DOHH2 (cell line): ENCODE measurements at regions not wholly inside any gene's neighbourhood (a gene's known extent, or its start where the extent isn't known, plus 50 kb on each side); places are given as distances from the start of the nearest gene placed in this dataset.

ENCODE experiments used
- H3F3A ChIP-seq: fragments of 200-600 bp; sonication (generic), shearing (Covaris generic); 2 replicates; pipeline ENCODE4 v1.6.0; 2016; ENCODE audit warnings: antibody characterized with exemption, mild to moderate bottlenecking; ENCODE audit not compliant: control insufficient read depth, insufficient read depth
- H3K27ac ChIP-seq: fragments of 200-600 bp; sonication (generic); 2 replicates; pipeline ENCODE4 v1.5.1; 2014; ENCODE audit warnings: low read depth, mild to moderate bottlenecking, low read length, moderate library complexity
- H3K27me3 ChIP-seq: fragments of 200-600 bp; sonication (generic); 2 replicates; pipeline ENCODE4 v1.6.1; 2014; ENCODE audit warnings: mild to moderate bottlenecking, low read length, mixed read lengths; ENCODE audit not compliant: control insufficient read depth
- H3K36me3 ChIP-seq: fragments of 200-600 bp; sonication (generic); 2 replicates; pipeline ENCODE4 v1.6.1; 2014; ENCODE audit warnings: mild to moderate bottlenecking, low read length, moderate library complexity, mixed read lengths; ENCODE audit not compliant: control insufficient read depth
- H3K4me1 ChIP-seq: fragments of 200-600 bp; sonication (generic); 2 replicates; pipeline ENCODE4 v1.6.1; 2014; ENCODE audit warnings: mild to moderate bottlenecking, low read length, mixed read lengths; ENCODE audit not compliant: control insufficient read depth
- H3K4me2 ChIP-seq: fragments of 200-600 bp; sonication (generic); 2 replicates; pipeline ENCODE4 v1.6.0; 2014; ENCODE audit warnings: mild to moderate bottlenecking, low read length, moderate library complexity
- H3K4me3 ChIP-seq: fragments of 200-600 bp; sonication (generic); 2 replicates; pipeline ENCODE4 v1.5.1; 2014; ENCODE audit warnings: mild to moderate bottlenecking, low read length, mixed read lengths
- H3K79me2 ChIP-seq: fragments of 200-600 bp; sonication (generic); 2 replicates; pipeline ENCODE4 v1.6.1; 2014; ENCODE audit warnings: mild to moderate bottlenecking, low read length, mixed read lengths; ENCODE audit not compliant: control insufficient read depth
- H3K9me2 ChIP-seq: fragments of 200-600 bp; sonication (generic); replicated peaks from 2 replicates; pipeline ENCODE4 v1.6.1; 2014; ENCODE audit warnings: mild to moderate bottlenecking, low read length, mixed read lengths; ENCODE audit not compliant: control insufficient read depth
- H3K9me3 ChIP-seq: fragments of 200-600 bp; sonication (generic); 2 replicates; pipeline ENCODE4 v1.6.1; 2014; ENCODE audit warnings: antibody characterized with exemption, low read length, mixed read lengths; ENCODE audit not compliant: control insufficient read depth, insufficient read depth
- H4K20me1 ChIP-seq: fragments of 200-600 bp; sonication (generic); 2 replicates; pipeline ENCODE4 v1.6.0; 2014; ENCODE audit warnings: low read depth, mild to moderate bottlenecking, antibody characterized with exemption, low read length, moderate library complexity; ENCODE audit not compliant: control insufficient read depth, insufficient read depth
- EZH2phosphoT487 ChIP-seq: fragments of 200-600 bp; sonication (generic); IDR thresholded peaks from 2 replicates; pipeline ENCODE4 v1.6.1; 2017; ENCODE audit warnings: borderline replicate concordance, mild to moderate bottlenecking, antibody characterized with exemption, low read length, moderate library complexity, mixed read lengths
- TF ChIP-seq, protein P1 (sequence below): fragments of 200-600 bp; sonication (generic); IDR thresholded peaks from one replicate; pipeline ENCODE4 v1.5.1; 2014; ENCODE audit warnings: antibody characterized with exemption, mild to moderate bottlenecking, low read depth, low read length; ENCODE audit not compliant: poor library complexity, severe bottlenecking

DNA sequence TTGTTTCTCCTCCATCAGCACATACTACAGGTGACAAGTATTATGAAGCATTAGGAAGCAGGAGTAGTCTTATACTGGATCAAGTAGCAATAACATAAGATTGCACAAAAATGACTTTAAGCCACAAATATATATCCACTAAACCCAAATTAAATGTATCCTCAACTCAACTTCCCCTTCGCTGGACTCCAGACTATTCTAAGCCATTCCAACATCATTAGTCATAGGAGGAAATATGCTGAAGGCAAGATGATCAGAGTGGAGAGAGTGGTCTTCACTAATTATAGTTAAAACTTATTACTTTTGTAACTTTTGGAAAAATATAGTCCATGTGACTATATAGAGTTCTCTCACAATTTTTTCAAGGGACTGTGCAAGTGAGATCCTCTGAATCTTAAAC, 390.7 kb upstream of the ZP4 start:
- Histone ChIP-seq H3K4me1 (no peaks in the 10 kb centered on the region), H3K27me3 (no peaks in the 10 kb centered on the region), H3K9me2 (no peaks in the 10 kb centered on the region), H3K36me3 (no peaks in the 10 kb centered on the region), H4K20me1 (no peaks in the 10 kb centered on the region), H3K4me2 (no peak overlapping the region), H3K4me3 (no peak overlapping the region), H3K79me2 (no peaks in the 10 kb centered on the region), H3K9me3 (no peaks in the 10 kb centered on the region), H3K27ac (no peak overlapping the region), H3F3A (no peaks in the 10 kb centered on the region)
- TF ChIP-seq, protein P1, sequence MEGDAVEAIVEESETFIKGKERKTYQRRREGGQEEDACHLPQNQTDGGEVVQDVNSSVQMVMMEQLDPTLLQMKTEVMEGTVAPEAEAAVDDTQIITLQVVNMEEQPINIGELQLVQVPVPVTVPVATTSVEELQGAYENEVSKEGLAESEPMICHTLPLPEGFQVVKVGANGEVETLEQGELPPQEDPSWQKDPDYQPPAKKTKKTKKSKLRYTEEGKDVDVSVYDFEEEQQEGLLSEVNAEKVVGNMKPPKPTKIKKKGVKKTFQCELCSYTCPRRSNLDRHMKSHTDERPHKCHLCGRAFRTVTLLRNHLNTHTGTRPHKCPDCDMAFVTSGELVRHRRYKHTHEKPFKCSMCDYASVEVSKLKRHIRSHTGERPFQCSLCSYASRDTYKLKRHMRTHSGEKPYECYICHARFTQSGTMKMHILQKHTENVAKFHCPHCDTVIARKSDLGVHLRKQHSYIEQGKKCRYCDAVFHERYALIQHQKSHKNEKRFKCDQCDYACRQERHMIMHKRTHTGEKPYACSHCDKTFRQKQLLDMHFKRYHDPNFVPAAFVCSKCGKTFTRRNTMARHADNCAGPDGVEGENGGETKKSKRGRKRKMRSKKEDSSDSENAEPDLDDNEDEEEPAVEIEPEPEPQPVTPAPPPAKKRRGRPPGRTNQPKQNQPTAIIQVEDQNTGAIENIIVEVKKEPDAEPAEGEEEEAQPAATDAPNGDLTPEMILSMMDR, result no peak
- TF ChIP-seq EZH2phosphoT487, result no peak

DNA sequence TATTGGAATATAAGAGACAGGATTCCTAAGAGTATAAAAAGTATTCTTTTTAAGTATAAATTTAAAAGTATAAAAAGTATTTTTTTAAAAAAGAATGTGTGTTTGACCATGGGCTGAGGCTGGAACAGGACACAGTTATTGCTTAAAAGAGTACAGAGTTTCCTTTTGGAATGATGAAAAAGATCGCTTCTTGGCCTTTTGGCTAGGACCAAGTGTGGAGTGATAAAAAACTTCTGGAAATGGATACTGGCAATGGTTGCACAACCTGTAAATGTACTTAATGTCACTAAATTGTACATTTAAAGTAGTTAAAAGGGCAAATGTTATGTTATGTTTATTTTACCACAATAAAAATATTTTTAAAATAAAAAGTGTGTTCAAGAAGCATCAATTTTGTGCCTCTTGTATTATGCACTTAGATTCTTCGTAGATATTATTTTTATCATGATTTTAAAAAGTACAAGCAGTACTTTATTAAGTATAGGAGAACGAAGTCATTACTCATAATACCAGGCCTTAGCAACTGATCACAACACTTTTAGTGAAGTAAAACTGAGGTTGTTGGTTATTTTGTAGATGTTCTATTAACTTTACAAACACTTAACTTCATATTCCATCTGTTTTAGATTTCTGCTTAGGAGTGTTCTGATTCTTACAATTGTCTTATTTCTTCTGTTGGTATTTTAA, 389.1 kb upstream of the ZP4 start:
- Histone ChIP-seq H3K27ac (no peak overlapping the region), H3F3A (no peaks in the 10 kb centered on the region), H3K4me3 (no peak overlapping the region), H3K9me2 (no peaks in the 10 kb centered on the region), H3K4me1 (no peaks in the 10 kb centered on the region), H3K4me2 (no peak overlapping the region), H3K9me3 (no peaks in the 10 kb centered on the region), H3K36me3 (no peaks in the 10 kb centered on the region), H3K79me2 (no peaks in the 10 kb centered on the region), H4K20me1 (no peaks in the 10 kb centered on the region), H3K27me3 (no peaks in the 10 kb centered on the region)
- TF ChIP-seq EZH2phosphoT487, result no peak
- TF ChIP-seq, protein P1, result no peak

DNA sequence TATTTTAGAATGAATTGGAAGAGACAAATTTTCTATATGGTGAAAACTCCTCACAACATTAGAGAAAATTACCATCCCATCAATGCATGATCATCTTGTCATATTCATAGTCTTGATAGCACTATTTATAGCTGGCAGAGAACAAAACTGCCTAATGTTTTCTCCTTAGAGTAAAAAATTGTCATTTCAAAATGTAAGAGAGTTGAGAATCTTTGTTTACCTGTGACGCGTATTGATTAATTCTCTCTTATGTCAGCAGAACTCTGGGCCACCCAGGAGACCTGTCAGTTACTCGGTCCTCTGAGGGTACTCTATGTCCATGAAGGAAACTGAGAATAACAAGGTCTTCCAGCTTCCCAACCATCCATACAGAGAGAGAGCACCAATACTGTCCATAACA, 381.4 kb upstream of the ZP4 start:
- Histone ChIP-seq H4K20me1 (no peaks in the 10 kb centered on the region), H3K9me3 (no peaks in the 10 kb centered on the region), H3K4me2 (no peak overlapping the region), H3F3A (no peaks in the 10 kb centered on the region), H3K27me3 (no peaks in the 10 kb centered on the region), H3K27ac (no peak overlapping the region), H3K9me2 (no peaks in the 10 kb centered on the region), H3K79me2 (no peaks in the 10 kb centered on the region), H3K4me3 (no peak overlapping the region), H3K36me3 (no peaks in the 10 kb centered on the region), H3K4me1 (no peaks in the 10 kb centered on the region)
- TF ChIP-seq, protein P1, result no peak
- TF ChIP-seq EZH2phosphoT487, result no peak
